Transverse colon (tissue), 4 donors: ENCODE measurements at regions not wholly inside any gene's neighbourhood (a gene's known extent, or its start where the extent isn't known, plus 50 kb on each side); places are given as distances from the start of the nearest gene placed in this dataset.

Experiments used
- DNase-seq: peaks from one replicate; pipeline ENCODE4 v3.0.0-alpha.2; 2019
- H3K27ac ChIP-seq, 4 donors: fragments of 200-600 bp; sonication (generic); 2 replicates each; pipeline ENCODE4 v1.5.1; 2016 to 2018; ENCODE audit warnings: inconsistent platforms in 4 of 4
- H3K27me3 ChIP-seq: fragments of 200-600 bp; sonication (generic); 2 replicates; pipeline ENCODE4 v1.5.1; 2017; ENCODE audit warnings: inconsistent platforms
- H3K36me3 ChIP-seq, 4 donors: fragments of 200-600 bp; sonication (generic); 2 replicates each; pipeline ENCODE4 v1.5.1; 2017 to 2019; ENCODE audit warnings: inconsistent platforms in 4 of 4
- H3K4me1 ChIP-seq, 4 donors: fragments of 200-600 bp; sonication (generic); 2 replicates each; pipeline ENCODE4 v1.5.1; 2017 to 2020; ENCODE audit warnings: inconsistent platforms in 4 of 4
- H3K4me3 ChIP-seq, 4 donors: fragments of 200-600 bp; sonication (generic); 1 replicate in 1 of 4; 2 replicates in 3 of 4; pipeline versions ENCODE4 v1.5.1 to v1.6.1; 2017 to 2019; ENCODE audit warnings: inconsistent platforms in 4 of 4
- H3K9me3 ChIP-seq, 2 donors: fragments of 200-600 bp; sonication (generic); 2 replicates each; pipeline ENCODE4 v1.5.1; 2017 to 2019; ENCODE audit warnings: inconsistent platforms in 2 of 2
- CTCF ChIP-seq, 5 experiments: fragments of 200-600 bp in 3 of 5; fragments of 450-650 bp in 2 of 5; sonication (generic) in 3 of 5; IDR thresholded peaks; 1 replicate in 2 of 5; 2 replicates in 3 of 5; pipeline ENCODE4 v1.5.1; 2016 to 2017; ENCODE audit warnings: antibody characterized with exemption in 5 of 5, inconsistent platforms in 3 of 5, mild to moderate bottlenecking in 2 of 5, moderate library complexity in 1 of 5
- EP300 ChIP-seq: sonication (generic); formaldehyde crosslinking; IDR thresholded peaks from one replicate; pipeline ENCODE4 v1.6.1; 2017; ENCODE audit warnings: antibody characterized with exemption, low read depth
- POLR2A ChIP-seq: fragments of 450-650 bp; IDR thresholded peaks from one replicate; pipeline ENCODE4 v1.6.1; 2016; ENCODE audit warnings: antibody characterized with exemption, mild to moderate bottlenecking, moderate library complexity
- POLR2AphosphoS5 ChIP-seq, 3 donors: sonication (generic); formaldehyde crosslinking; IDR thresholded peaks; one replicate each; pipeline ENCODE4 v1.6.1; 2016; ENCODE audit warnings: antibody characterized with exemption in 3 of 3
- WGBS, 2 donors: methylation state at CpG; one replicate each; pipeline ENCODE4 v1.1.5; 2018; ENCODE audit warnings: low coverage in 1 of 2; 5-methylcytosine and 5-hydroxymethylcytosine counted together
- in situ Hi-C, 4 donors: fragments of 200-750 bp; cut with MboI; loops; one replicate each; pipeline versions ENCODE4 v1.15.0 to v1.15.1; 2017; ENCODE audit warnings: low sequenced_read_pairs in 3 of 4, low pct_ligation_motif_present in 1 of 4, low pct_unique_long_range_greater_than_20kb in 1 of 4
- intact Hi-C: fragments of 100-400 bp; cut with DNase I; formaldehyde crosslinking; loops from one replicate; pipeline ENCODE4 v1.15.1; 2023; ENCODE audit warnings: low total_unique reads

GRCh38 chr2:144215701-144216675 lies 303.9 kb downstream of the ZEB2 start:
- 57 to 69% methylated on average over 2 of the region's 2 CpGs for whole genome bisulfite sequencing, 2 donors
- DNase-seq, result no peak
- TF ChIP-seq POLR2A (no peak), POLR2AphosphoS5 (IDR thresholded peaks at IDR 0.05) (no peak), EP300 (no peak), CTCF (IDR thresholded peaks at IDR 0.05) (no peak)
- H3K27me3 ChIP-seq, result no peaks in the 10 kb centered on the region
- in situ Hi-C loops (no loop called here), intact Hi-C loops (no loop called here)
- H3K27ac ChIP-seq, result no peak overlapping the region
- H3K4me1 ChIP-seq, result peaks cover 0 to 5% (median 0%) of the 10 kb centered on the region in 4 donors
- H3K36me3 ChIP-seq, result no peaks in the 10 kb centered on the region
- no peak overlapping the region for H3K4me3 ChIP-seq
- no peaks in the 10 kb centered on the region for H3K9me3 ChIP-seq

- Histone ChIP-seq H3K9me3 (no peaks in the 10 kb centered on the region), H3K4me1 (peaks cover 0 to 5% (median 0%) of the 10 kb centered on the region in 4 donors), H3K27ac (no peak overlapping the region), H3K27me3 (no peaks in the 10 kb centered on the region), H3K4me3 (no peak overlapping the region), H3K36me3 (no peaks in the 10 kb centered on the region)
- DNase-seq, result no peak
- intact Hi-C loops (no loop called here), in situ Hi-C loops (no loop called here)
- WGBS, 2 donors, result 98 to 100% methylated on average over 1 of the region's 1 CpG
- TF ChIP-seq EP300, result no peak
- no peak for TF ChIP-seq POLR2AphosphoS5 (IDR thresholded peaks at IDR 0.05)
- no peak for TF ChIP-seq CTCF (IDR thresholded peaks at IDR 0.05)
- no peak for TF ChIP-seq POLR2A
These were observed 304.7 kb downstream of the ZEB2 start for GRCh38 chr2:144215207-144215606.

GRCh38 chr2:144213797-144214196 lies 306.1 kb downstream of the ZEB2 start:
- in situ Hi-C loops (no loop called here), intact Hi-C loops (no loop called here)
- 78 to 84% methylated on average over 2 of the region's 2 CpGs for whole genome bisulfite sequencing, 2 donors
- Histone ChIP-seq H3K9me3 (no peaks in the 10 kb centered on the region), H3K36me3 (no peaks in the 10 kb centered on the region), H3K27me3 (no peaks in the 10 kb centered on the region), H3K4me1 (peaks cover 0 to 5% (median 0%) of the 10 kb centered on the region in 4 donors), H3K4me3 (no peak overlapping the region), H3K27ac (no peak overlapping the region)
- DNase-seq, result no peak
- TF ChIP-seq POLR2A (no peak), EP300 (no peak), CTCF (IDR thresholded peaks at IDR 0.05) (no peak), POLR2AphosphoS5 (IDR thresholded peaks at IDR 0.05) (no peak)

GRCh38 chr2:144211826-144212225 lies 308.1 kb downstream of the ZEB2 start:
- in situ Hi-C loops, result no loop called here
- intact Hi-C loops, result no loop called here

More at GRCh38 chr2:144211826-144212225, 308.1 kb downstream of the ZEB2 start:
- Histone ChIP-seq H3K4me3 (no peak overlapping the region), H3K27me3 (no peaks in the 10 kb centered on the region), H3K9me3 (no peaks in the 10 kb centered on the region), H3K36me3 (no peaks in the 10 kb centered on the region), H3K4me1 (no peaks in the 10 kb centered on the region), H3K27ac (no peak overlapping the region)
- no peak for DNase-seq
- TF ChIP-seq POLR2A (no peak), CTCF (IDR thresholded peaks at IDR 0.05) (no peak), EP300 (no peak), POLR2AphosphoS5 (IDR thresholded peaks at IDR 0.05) (no peak)
- 93 to 94% methylated on average over 4 of the region's 4 CpGs for WGBS, 2 donors
